ENCODE measurements at regions not wholly inside any gene's neighbourhood (a gene's known extent, or its start where the extent isn't known, plus 50 kb on each side); places are given as distances from the start of the nearest gene placed in this dataset.

- H3K9me2 ChIP-seq (ENCODE audit: insufficient read depth), result no peaks in the 10 kb centered on the region
- no peaks in the 10 kb centered on the region for H3K9me3 ChIP-seq (ENCODE audit: control insufficient read depth in 1 of 2, insufficient read depth in 1 of 2, low read depth in 1 of 2, low read length in 2 of 2)
- CTCF ChIA-PET, result no interaction called here
- RAD21 ChIA-PET (ENCODE audit: low non-redundant PET in 1 of 2, low total read pairs in 2 of 2, uncharacterized antibody in 2 of 2, unreplicated experiment in 2 of 2), result no interaction called here
- H3K79me2 ChIP-seq (ENCODE audit: insufficient read depth, low read length), result no peaks in the 10 kb centered on the region
- no peak for ATAC-seq
- H3K36me3 ChIP-seq (ENCODE audit: control insufficient read depth in 1 of 2, insufficient read depth in 2 of 2, low read length in 2 of 2), result no peaks in the 10 kb centered on the region
- BruUV-seq (replicated peaks), result no TSS peak
- H3K4me2 ChIP-seq (ENCODE audit: low read length), result no peak overlapping the region
- no peaks in the 10 kb centered on the region for H3K4me1 ChIP-seq (ENCODE audit: control insufficient read depth in 1 of 2, insufficient read depth in 2 of 2, low read length in 2 of 2)
- H3K27me3 ChIP-seq (ENCODE audit: insufficient read depth, low read length), result 0 out of 2 replicates have a peak, but pooled peaks cover 3% of the 10 kb centered on the region
- no peak overlapping the region for H3K9ac ChIP-seq (ENCODE audit: low read length)
- POLR2A ChIA-PET, result no interaction called here
- intact Hi-C loops (cut with micrococcal nuclease), result no loop called here
- no peaks in the 10 kb centered on the region for H4K20me1 ChIP-seq (ENCODE audit: insufficient read depth)
- no peak overlapping the region for H2AFZ ChIP-seq (ENCODE audit: low read depth, low read length, poor library complexity, severe bottlenecking)
- TF ChIP-seq SIN3A (IDR thresholded peaks at IDR 0.05; ENCODE audit: low read depth) (no peak), ZFX (IDR thresholded peaks at IDR 0.05) (no peak), REST (IDR thresholded peaks at IDR 0.05; ENCODE audit: low read depth) (no peak), POLR2A (IDR thresholded peaks at IDR 0.05; ENCODE audit: borderline replicate concordance, extremely low read depth, insufficient read depth, insufficient read length) (no peak), RAD21 (IDR thresholded peaks at IDR 0.05; ENCODE audit: low read depth) (no peak), CEBPB (IDR thresholded peaks at IDR 0.05; ENCODE audit: low read depth) (no peak), ATF3 (IDR thresholded peaks at IDR 0.05) (no peak), FOSL1 (IDR thresholded peaks at IDR 0.05; ENCODE audit: low read depth) (no peak), ELF1 (IDR thresholded peaks at IDR 0.05; ENCODE audit: borderline replicate concordance, low read depth) (no peak), ZNF274 (IDR thresholded peaks at IDR 0.05; ENCODE audit: low read depth, low read length) (no peak), YY1 (IDR thresholded peaks at IDR 0.05; ENCODE audit: extremely low read depth, insufficient replicate concordance, low read depth, low read length) (no peak), POLR2AphosphoS5 (IDR thresholded peaks at IDR 0.05; ENCODE audit: low read depth, low read length) (no peak), JUND (IDR thresholded peaks at IDR 0.05) (no peak), TCF7L2 (IDR thresholded peaks at IDR 0.05; ENCODE audit: borderline replicate concordance, extremely low read depth, insufficient read depth, insufficient read length) (no peak), SP1 (IDR thresholded peaks at IDR 0.05; ENCODE audit: low read depth) (no peak), EZH2phosphoT487 (IDR thresholded peaks at IDR 0.05; ENCODE audit: borderline replicate concordance) (no peak)
- TF ChIP-seq, protein P1, sequence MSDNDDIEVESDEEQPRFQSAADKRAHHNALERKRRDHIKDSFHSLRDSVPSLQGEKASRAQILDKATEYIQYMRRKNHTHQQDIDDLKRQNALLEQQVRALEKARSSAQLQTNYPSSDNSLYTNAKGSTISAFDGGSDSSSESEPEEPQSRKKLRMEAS (IDR thresholded peaks at IDR 0.05), result no peak
- TF ChIP-seq, protein P2, sequence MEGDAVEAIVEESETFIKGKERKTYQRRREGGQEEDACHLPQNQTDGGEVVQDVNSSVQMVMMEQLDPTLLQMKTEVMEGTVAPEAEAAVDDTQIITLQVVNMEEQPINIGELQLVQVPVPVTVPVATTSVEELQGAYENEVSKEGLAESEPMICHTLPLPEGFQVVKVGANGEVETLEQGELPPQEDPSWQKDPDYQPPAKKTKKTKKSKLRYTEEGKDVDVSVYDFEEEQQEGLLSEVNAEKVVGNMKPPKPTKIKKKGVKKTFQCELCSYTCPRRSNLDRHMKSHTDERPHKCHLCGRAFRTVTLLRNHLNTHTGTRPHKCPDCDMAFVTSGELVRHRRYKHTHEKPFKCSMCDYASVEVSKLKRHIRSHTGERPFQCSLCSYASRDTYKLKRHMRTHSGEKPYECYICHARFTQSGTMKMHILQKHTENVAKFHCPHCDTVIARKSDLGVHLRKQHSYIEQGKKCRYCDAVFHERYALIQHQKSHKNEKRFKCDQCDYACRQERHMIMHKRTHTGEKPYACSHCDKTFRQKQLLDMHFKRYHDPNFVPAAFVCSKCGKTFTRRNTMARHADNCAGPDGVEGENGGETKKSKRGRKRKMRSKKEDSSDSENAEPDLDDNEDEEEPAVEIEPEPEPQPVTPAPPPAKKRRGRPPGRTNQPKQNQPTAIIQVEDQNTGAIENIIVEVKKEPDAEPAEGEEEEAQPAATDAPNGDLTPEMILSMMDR (IDR thresholded peaks at IDR 0.05 in 2 of 3, conservative IDR thresholded peaks at IDR 0.05 in 1 of 3; ENCODE audit: borderline replicate concordance in 1 of 3, insufficient read depth in 1 of 3, low read depth in 2 of 3, low read length in 2 of 3), result no peak
- no peak overlapping the region for H3K27ac ChIP-seq (ENCODE audit: low read depth, low read length)
- no peak for DNase-seq (ENCODE audit: low read depth, low spot score)
- H3K4me3 ChIP-seq (replicated peaks in 1 of 2; ENCODE audit: low read depth in 1 of 2, low read length in 2 of 2), result no peak overlapping the region
Measured at GRCh38 chr15:93482731-93483130, 393.7 kb upstream of the RGMA start.
